ENCODE measurements at regions not wholly inside any gene's neighbourhood (a gene's known extent, or its start where the extent isn't known, plus 50 kb on each side); places are given as distances from the start of the nearest gene placed in this dataset.
A peak's percentile ranks its signal among the peaks of the same experiment; 100 is the strongest.

DNA sequence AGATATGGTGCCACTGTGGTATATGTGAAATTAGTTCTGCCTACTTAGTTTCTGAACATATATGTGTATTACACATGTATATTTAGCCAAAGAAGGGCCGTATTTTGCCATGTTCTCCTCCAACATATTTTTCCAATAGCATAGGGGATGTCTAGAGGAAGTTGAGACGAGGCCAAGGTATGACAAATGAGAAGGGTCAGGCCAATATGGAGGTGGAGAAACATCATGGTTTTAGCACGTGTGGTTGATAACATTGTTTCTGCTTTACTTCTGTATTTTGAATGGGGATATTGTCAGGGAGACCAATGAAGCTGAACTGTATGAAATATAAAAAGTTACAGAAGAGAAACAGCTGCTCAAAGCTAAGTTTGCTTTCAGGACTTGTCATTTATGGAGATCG lies 246.7 kb upstream of the TLL1 start:
- H3K36me3 ChIP-seq (ENCODE audit: control insufficient read depth in 2 of 3, insufficient read depth in 3 of 3, low read length in 3 of 3) = no peaks in the 10 kb centered on the region
- ChIA-PET CTCF (no interaction called here), POLR2A (no interaction called here)
- DNase-seq = no peak
- no peak for ATAC-seq
- no peaks in the 10 kb centered on the region for H3K4me1 ChIP-seq (ENCODE audit: control insufficient read depth in 2 of 2, insufficient read depth in 2 of 2, low read length in 2 of 2)
- no peak overlapping the region for H3K27ac ChIP-seq (ENCODE audit: low read depth, low read length)
- H3K27me3 ChIP-seq (ENCODE audit: control insufficient read depth in 2 of 2, insufficient read depth in 2 of 2, low read length in 2 of 2) = no peaks in the 10 kb centered on the region
- no peaks in the 10 kb centered on the region for H3K36me3 Mint-ChIP-seq
- no peak overlapping the region for H3K4me3 ChIP-seq (ENCODE audit: low read length)
- intact Hi-C loops (cut with micrococcal nuclease) = no loop called here
- no peak overlapping the region for H3K4me3 Mint-ChIP-seq
- H3K9me3 ChIP-seq (ENCODE audit: control insufficient read depth in 2 of 3, low read length in 3 of 3) = no peaks in the 10 kb centered on the region
- peaks cover 0 to 4% (median 0%) of the 10 kb centered on the region in 7 donors for H3K4me1 Mint-ChIP-seq
- H3K27me3 Mint-ChIP-seq = peaks cover 0 to 4% (median 2%) of the 10 kb centered on the region in 5 donors
- no peak overlapping the region for H3K27ac Mint-ChIP-seq
- peaks cover 0 to 4% (median 0%) of the 10 kb centered on the region in 11 donors for H3K9me3 Mint-ChIP-seq

DNA sequence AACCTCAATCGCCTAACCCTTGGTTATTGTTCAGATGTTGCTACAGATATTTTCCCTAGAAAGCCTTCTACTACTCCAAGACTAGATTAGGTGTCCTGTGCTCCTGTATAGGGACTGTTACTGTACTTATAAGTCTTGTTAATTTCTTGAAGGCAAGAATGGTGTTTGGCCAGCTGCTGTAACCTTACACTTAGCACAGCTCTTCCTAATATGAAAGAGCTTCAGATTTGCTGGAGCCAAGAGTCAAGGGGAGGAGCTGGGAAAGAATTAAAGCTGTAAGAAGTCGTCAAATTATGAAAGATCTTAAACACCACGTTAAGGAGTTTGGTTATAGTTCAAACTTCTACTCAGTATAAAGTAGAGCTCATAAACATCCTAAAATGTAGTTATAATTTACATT lies 245.9 kb upstream of the TLL1 start:
- Histone ChIP-seq H3K36me3 (ENCODE audit: control insufficient read depth in 2 of 3, insufficient read depth in 3 of 3, low read length in 3 of 3) (no peaks in the 10 kb centered on the region), H3K27ac (ENCODE audit: low read depth, low read length) (no peak overlapping the region), H3K9me3 (ENCODE audit: control insufficient read depth in 2 of 3, low read length in 3 of 3) (no peaks in the 10 kb centered on the region), H3K4me1 (ENCODE audit: control insufficient read depth in 2 of 2, insufficient read depth in 2 of 2, low read length in 2 of 2) (no peaks in the 10 kb centered on the region), H3K27me3 (ENCODE audit: control insufficient read depth in 2 of 2, insufficient read depth in 2 of 2, low read length in 2 of 2) (no peaks in the 10 kb centered on the region), H3K4me3 (ENCODE audit: low read length) (no peak overlapping the region)
- peaks cover 0 to 4% (median 0%) of the 10 kb centered on the region in 11 donors for H3K9me3 Mint-ChIP-seq
- no peaks in the 10 kb centered on the region for H3K4me1 Mint-ChIP-seq
- no peaks in the 10 kb centered on the region for H3K36me3 Mint-ChIP-seq
- no peak for ATAC-seq
- POLR2A ChIA-PET = no interaction called here
- intact Hi-C loops (cut with micrococcal nuclease) = no loop called here
- H3K27me3 Mint-ChIP-seq = peaks cover 0 to 6% (median 2%) of the 10 kb centered on the region in 5 donors
- no peak for DNase-seq
- H3K27ac Mint-ChIP-seq = no peak overlapping the region
- CTCF ChIA-PET = no interaction called here
- no peak overlapping the region for H3K4me3 Mint-ChIP-seq

DNA sequence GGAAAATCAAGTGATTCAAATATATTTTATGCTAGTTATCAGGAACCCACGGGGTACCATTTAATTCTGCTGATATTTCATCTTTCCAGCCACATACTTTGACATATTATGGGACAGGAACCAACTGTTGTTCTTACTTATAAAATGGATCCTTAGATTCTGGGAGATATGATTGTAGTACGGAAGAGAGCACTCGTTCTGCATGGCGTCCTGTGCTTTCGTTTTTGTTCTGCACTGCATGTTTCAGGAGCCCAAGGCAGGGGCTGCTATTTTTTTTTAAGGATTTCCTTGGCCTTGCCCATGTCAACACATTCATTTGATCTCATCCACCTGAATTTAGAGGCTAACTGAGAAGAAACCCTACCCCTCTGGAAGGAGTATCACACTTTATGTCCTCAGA lies 245.5 kb upstream of the TLL1 start:
- peak overlapping the region in 2 of 10 donors; percentile 22 to 48 for H3K4me3 Mint-ChIP-seq
- no peaks in the 10 kb centered on the region for H3K9me3 ChIP-seq (ENCODE audit: control insufficient read depth in 2 of 3, low read length in 3 of 3)
- ChIA-PET POLR2A (no interaction called here), CTCF (no interaction called here)
- peaks cover 0 to 6% (median 2%) of the 10 kb centered on the region in 5 donors for H3K27me3 Mint-ChIP-seq
- H3K27ac Mint-ChIP-seq = no peak overlapping the region
- no peaks in the 10 kb centered on the region for H3K27me3 ChIP-seq (ENCODE audit: control insufficient read depth in 2 of 2, insufficient read depth in 2 of 2, low read length in 2 of 2)
- H3K4me1 Mint-ChIP-seq = no peaks in the 10 kb centered on the region
- no peak overlapping the region for H3K4me3 ChIP-seq (ENCODE audit: low read length)
- no peak for ATAC-seq
- H3K9me3 Mint-ChIP-seq = peaks cover 0 to 4% (median 0%) of the 10 kb centered on the region in 11 donors
- DNase-seq = no peak
- intact Hi-C loops (cut with micrococcal nuclease) = no loop called here
- no peaks in the 10 kb centered on the region for H3K36me3 Mint-ChIP-seq
- no peaks in the 10 kb centered on the region for H3K4me1 ChIP-seq (ENCODE audit: control insufficient read depth in 2 of 2, insufficient read depth in 2 of 2, low read length in 2 of 2)
- no peak overlapping the region for H3K27ac ChIP-seq (ENCODE audit: low read depth, low read length)
- H3K36me3 ChIP-seq (ENCODE audit: control insufficient read depth in 2 of 3, insufficient read depth in 3 of 3, low read length in 3 of 3) = no peaks in the 10 kb centered on the region

DNA sequence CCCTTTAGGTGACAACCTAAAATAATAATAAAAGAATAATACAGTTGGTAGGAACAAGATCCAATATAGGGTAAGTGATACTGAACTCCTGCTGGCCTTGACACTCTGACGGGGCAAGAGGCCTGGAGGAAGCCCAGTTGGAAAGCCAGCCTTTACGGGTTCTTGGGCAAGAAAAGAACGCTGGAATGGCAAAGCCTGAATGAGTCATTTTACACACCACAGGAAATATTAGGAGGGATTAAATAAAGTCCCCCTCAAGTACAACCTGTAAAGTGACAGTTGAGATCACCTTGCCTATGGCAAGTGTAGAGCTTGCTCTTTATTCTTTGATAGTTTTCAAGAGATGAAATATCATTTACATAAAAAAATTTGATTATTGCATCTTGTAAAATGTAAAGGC lies 244.5 kb upstream of the TLL1 start:
- H3K4me1 Mint-ChIP-seq = no peaks in the 10 kb centered on the region
- no peak overlapping the region for H3K27ac Mint-ChIP-seq
- DNase-seq = no peak
- H3K4me3 Mint-ChIP-seq = no peak overlapping the region
- H3K27ac ChIP-seq (ENCODE audit: low read depth, low read length) = no peak overlapping the region
- no peaks in the 10 kb centered on the region for H3K36me3 ChIP-seq (ENCODE audit: control insufficient read depth in 2 of 3, insufficient read depth in 3 of 3, low read length in 3 of 3)
- no peaks in the 10 kb centered on the region for H3K36me3 Mint-ChIP-seq
- POLR2A ChIA-PET = no interaction called here
- intact Hi-C loops (cut with micrococcal nuclease) = no loop called here
- no peaks in the 10 kb centered on the region for H3K27me3 ChIP-seq (ENCODE audit: control insufficient read depth in 2 of 2, insufficient read depth in 2 of 2, low read length in 2 of 2)
- H3K9me3 ChIP-seq (ENCODE audit: control insufficient read depth in 2 of 3, low read length in 3 of 3) = no peaks in the 10 kb centered on the region
- no peak for ATAC-seq
- peaks cover 0 to 6% (median 0%) of the 10 kb centered on the region in 11 donors for H3K9me3 Mint-ChIP-seq
- H3K27me3 Mint-ChIP-seq = peaks cover 2 to 15% (median 6%) of the 10 kb centered on the region in 5 donors
- CTCF ChIA-PET = no interaction called here
- H3K4me1 ChIP-seq (ENCODE audit: control insufficient read depth in 2 of 2, insufficient read depth in 2 of 2, low read length in 2 of 2) = no peaks in the 10 kb centered on the region
- no peak overlapping the region for H3K4me3 ChIP-seq (ENCODE audit: low read length)

DNA sequence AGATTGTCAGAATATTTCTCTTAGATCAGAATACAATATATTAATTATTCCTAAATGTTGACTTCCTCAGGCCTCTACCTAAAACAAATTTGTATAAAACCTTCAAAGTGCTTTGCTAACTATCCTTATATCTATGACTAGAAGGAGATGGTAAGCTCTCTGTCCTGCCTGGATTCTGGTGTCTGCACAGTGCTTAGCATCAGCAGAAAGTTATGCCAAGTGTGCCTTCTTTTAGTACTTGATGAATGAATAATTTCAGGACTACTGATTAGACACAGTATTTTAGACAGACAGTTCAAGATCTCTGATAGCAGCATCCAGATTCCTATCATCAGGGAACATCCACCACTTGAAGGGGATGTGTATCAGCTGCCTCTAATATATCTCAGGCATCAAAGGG lies 242.4 kb upstream of the TLL1 start:
- H3K4me3 Mint-ChIP-seq = no peak overlapping the region
- intact Hi-C loops (cut with micrococcal nuclease) = no loop called here

DNA sequence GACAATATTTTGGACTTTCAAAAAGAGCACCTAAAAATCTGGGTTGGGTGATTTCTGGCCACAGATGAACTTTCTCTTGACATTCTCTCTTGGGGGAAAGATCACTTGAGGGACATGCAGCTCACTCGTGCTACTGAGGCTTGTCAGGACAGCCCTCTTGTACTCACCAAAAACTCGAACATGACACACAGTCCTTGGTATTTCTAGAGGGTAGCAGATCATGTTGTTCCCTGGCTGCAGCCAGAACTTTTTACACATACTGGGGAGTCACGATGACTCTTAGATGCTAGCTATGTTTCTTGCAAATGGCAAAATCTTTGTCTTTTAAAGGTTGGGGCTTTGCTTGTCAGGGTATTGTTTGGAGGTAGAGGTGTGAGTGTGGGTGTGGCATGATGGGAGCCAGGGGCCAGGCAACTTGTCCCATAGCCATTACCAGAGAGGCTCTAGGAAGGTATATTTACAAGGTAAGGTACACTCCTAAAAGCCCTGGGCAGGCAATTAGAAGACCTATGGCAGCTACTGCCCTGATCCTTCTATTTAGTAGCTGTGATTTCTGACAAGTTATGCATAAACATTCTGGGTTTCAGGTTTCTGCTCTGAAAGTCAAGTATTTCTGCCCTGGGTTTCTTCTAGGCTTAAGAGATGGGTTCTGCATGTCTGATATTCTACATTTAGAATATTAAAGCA lies 241.7 kb upstream of the TLL1 start:
- H3K4me3 ChIP-seq (ENCODE audit: low read length) = no peak overlapping the region
- ChIA-PET CTCF (no interaction called here), POLR2A (no interaction called here)
- H3K4me1 ChIP-seq (ENCODE audit: control insufficient read depth in 2 of 2, insufficient read depth in 2 of 2, low read length in 2 of 2) = no peaks in the 10 kb centered on the region
- Mint-ChIP-seq H3K36me3 (no peaks in the 10 kb centered on the region), H3K27me3 (peaks cover 0 to 13% (median 6%) of the 10 kb centered on the region in 5 donors), H3K27ac (no peak overlapping the region), H3K4me1 (no peaks in the 10 kb centered on the region), H3K9me3 (peaks cover 0 to 9% (median 2%) of the 10 kb centered on the region in 11 donors), H3K4me3 (no peak overlapping the region)
- no peak for ATAC-seq
- intact Hi-C loops (cut with micrococcal nuclease) = no loop called here
- H3K27ac ChIP-seq (ENCODE audit: low read depth, low read length) = no peak overlapping the region
- no peaks in the 10 kb centered on the region for H3K9me3 ChIP-seq (ENCODE audit: control insufficient read depth in 2 of 3, low read length in 3 of 3)
- H3K27me3 ChIP-seq (ENCODE audit: control insufficient read depth in 2 of 2, insufficient read depth in 2 of 2, low read length in 2 of 2) = no peaks in the 10 kb centered on the region
- DNase-seq = no peak
- H3K36me3 ChIP-seq (ENCODE audit: control insufficient read depth in 2 of 3, insufficient read depth in 3 of 3, low read length in 3 of 3) = no peaks in the 10 kb centered on the region

More for the DNA sequence above, 242.4 kb upstream of the TLL1 start:
- ATAC-seq = no peak
- Histone ChIP-seq H3K9me3 (ENCODE audit: control insufficient read depth in 2 of 3, low read length in 3 of 3) (no peaks in the 10 kb centered on the region), H3K36me3 (ENCODE audit: control insufficient read depth in 2 of 3, insufficient read depth in 3 of 3, low read length in 3 of 3) (no peaks in the 10 kb centered on the region), H3K4me1 (ENCODE audit: control insufficient read depth in 2 of 2, insufficient read depth in 2 of 2, low read length in 2 of 2) (no peaks in the 10 kb centered on the region), H3K27me3 (ENCODE audit: control insufficient read depth in 2 of 2, insufficient read depth in 2 of 2, low read length in 2 of 2) (no peaks in the 10 kb centered on the region), H3K4me3 (ENCODE audit: low read length) (no peak overlapping the region), H3K27ac (ENCODE audit: low read depth, low read length) (no peak overlapping the region)
- H3K27me3 Mint-ChIP-seq = peaks cover 0 to 15% (median 6%) of the 10 kb centered on the region in 5 donors
- no peaks in the 10 kb centered on the region for H3K36me3 Mint-ChIP-seq
- ChIA-PET POLR2A (no interaction called here), CTCF (no interaction called here)
- peaks cover 0 to 6% (median 1%) of the 10 kb centered on the region in 11 donors for H3K9me3 Mint-ChIP-seq
- no peak for DNase-seq
- no peaks in the 10 kb centered on the region for H3K4me1 Mint-ChIP-seq
- H3K27ac Mint-ChIP-seq = no peak overlapping the region

DNA sequence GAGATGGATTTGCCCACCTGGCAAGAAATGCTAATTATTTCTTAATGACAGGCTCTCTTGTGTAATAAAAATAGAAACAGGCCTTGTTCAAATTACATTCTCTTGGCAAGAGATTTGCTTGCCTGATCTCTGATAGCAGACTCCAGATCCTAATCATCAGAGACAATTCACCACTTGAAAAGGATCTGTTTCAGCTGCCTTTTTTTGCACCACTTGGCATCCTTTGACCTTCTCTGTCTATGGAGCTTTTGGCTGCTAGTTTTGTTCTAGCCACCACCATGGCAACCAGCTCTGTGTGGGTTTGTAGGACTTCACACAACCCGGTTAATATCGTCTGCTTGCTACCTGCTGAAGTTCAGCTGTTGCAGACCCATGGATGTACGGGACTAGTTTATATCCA lies 241.1 kb upstream of the TLL1 start:
- Histone ChIP-seq H3K4me1 (ENCODE audit: control insufficient read depth in 2 of 2, insufficient read depth in 2 of 2, low read length in 2 of 2) (no peaks in the 10 kb centered on the region), H3K27ac (ENCODE audit: low read depth, low read length) (no peak overlapping the region), H3K4me3 (ENCODE audit: low read length) (no peak overlapping the region), H3K9me3 (ENCODE audit: control insufficient read depth in 2 of 3, low read length in 3 of 3) (no peaks in the 10 kb centered on the region), H3K36me3 (ENCODE audit: control insufficient read depth in 2 of 3, insufficient read depth in 3 of 3, low read length in 3 of 3) (no peaks in the 10 kb centered on the region), H3K27me3 (ENCODE audit: control insufficient read depth in 2 of 2, insufficient read depth in 2 of 2, low read length in 2 of 2) (no peaks in the 10 kb centered on the region)
- H3K36me3 Mint-ChIP-seq = no peaks in the 10 kb centered on the region
- peaks cover 0 to 13% (median 1%) of the 10 kb centered on the region in 11 donors for H3K9me3 Mint-ChIP-seq
- ATAC-seq (no peak), DNase-seq (no peak)
- no peak overlapping the region for H3K27ac Mint-ChIP-seq
- ChIA-PET CTCF (no interaction called here), POLR2A (no interaction called here)
- no peaks in the 10 kb centered on the region for H3K4me1 Mint-ChIP-seq
- peaks cover 0 to 11% (median 6%) of the 10 kb centered on the region in 5 donors for H3K27me3 Mint-ChIP-seq
- intact Hi-C loops (cut with micrococcal nuclease) = no loop called here
- H3K4me3 Mint-ChIP-seq = no peak overlapping the region
